Bronchial epithelial cell (primary cell): ENCODE measurements at regions not wholly inside any gene's neighbourhood (a gene's known extent, or its start where the extent isn't known, plus 50 kb on each side); places are given as distances from the start of the nearest gene placed in this dataset.

Source experiments
- DNase-seq: peaks from one replicate; pipeline ENCODE4 v3.0.0-alpha.2; 2010; ENCODE audit warnings: low read depth
- FAIRE-seq: peaks from 2 replicates; lab custom pipeline; 2011; peaks lifted over from hg19 to GRCh38; lab: Jason Lieb, UNC
- H3K27me3 ChIP-seq: 2 replicates; pipeline ENCODE4 v1.5.1; 2011; ENCODE audit warnings: low read length; ENCODE audit not compliant: control insufficient read depth, insufficient read depth
- H3K36me3 ChIP-seq: 2 replicates; pipeline ENCODE4 v1.5.1; 2011; ENCODE audit warnings: low read length; ENCODE audit not compliant: control insufficient read depth, insufficient read depth
- H3K4me3 ChIP-seq: 2 replicates; pipeline ENCODE4 v1.5.1; 2011; ENCODE audit warnings: mild to moderate bottlenecking, low read depth, low read length, control low read depth
- TF ChIP-seq, protein P1 (sequence below): IDR thresholded peaks from 2 replicates; pipeline ENCODE4 v1.5.1; 2011; ENCODE audit warnings: mild to moderate bottlenecking, moderate library complexity, low read length, control low read depth, inconsistent platforms; ENCODE audit not compliant: insufficient read depth, severe bottlenecking

DNA sequence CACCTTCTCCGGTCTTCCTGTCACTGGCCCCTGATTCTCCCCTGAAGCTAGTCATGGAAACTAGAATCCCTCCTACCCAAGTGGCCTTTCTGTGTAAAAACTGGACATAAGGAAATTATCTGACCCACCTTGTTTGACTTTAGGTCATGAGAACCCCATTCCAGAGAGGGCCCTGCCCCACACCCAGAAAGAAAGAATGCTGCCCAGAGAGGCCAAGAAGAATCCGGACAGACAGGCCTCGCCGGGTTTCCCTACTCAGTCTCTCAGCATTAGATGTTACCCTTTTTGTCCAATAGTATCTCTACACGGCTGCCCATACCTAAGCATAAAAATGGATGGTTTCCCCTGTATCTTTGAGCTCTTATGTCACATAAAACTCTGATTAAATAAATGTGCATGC is 83.3 kb upstream of the HELT start:
- Histone ChIP-seq H3K4me3 (no peak overlapping the region), H3K36me3 (no peaks in the 10 kb centered on the region), H3K27me3 (no peaks in the 10 kb centered on the region)
- no peak for FAIRE-seq
- no peak for DNase-seq
- TF ChIP-seq, protein P1, sequence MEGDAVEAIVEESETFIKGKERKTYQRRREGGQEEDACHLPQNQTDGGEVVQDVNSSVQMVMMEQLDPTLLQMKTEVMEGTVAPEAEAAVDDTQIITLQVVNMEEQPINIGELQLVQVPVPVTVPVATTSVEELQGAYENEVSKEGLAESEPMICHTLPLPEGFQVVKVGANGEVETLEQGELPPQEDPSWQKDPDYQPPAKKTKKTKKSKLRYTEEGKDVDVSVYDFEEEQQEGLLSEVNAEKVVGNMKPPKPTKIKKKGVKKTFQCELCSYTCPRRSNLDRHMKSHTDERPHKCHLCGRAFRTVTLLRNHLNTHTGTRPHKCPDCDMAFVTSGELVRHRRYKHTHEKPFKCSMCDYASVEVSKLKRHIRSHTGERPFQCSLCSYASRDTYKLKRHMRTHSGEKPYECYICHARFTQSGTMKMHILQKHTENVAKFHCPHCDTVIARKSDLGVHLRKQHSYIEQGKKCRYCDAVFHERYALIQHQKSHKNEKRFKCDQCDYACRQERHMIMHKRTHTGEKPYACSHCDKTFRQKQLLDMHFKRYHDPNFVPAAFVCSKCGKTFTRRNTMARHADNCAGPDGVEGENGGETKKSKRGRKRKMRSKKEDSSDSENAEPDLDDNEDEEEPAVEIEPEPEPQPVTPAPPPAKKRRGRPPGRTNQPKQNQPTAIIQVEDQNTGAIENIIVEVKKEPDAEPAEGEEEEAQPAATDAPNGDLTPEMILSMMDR = no peak

DNA sequence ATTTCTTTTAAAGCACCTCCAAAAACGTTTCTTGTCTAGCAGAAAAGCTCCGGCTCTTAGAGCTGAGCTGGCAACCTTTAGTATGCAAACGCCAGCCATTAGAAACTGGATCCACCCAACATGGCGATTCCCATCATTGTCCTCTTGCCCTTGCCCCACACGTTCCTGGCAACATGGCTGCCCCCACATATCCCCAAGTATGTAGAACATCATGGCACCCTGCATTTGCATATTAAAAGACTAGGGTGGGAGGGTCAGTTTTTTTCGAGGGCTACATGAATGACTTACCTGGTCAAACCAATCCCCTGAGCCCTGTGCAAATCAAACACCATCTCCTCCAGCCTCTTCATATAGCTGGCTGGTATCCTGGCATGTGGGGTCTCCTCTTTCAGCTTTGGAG is 82.2 kb upstream of the HELT start:
- FAIRE-seq (no peak), DNase-seq (no peak)
- no peaks in the 10 kb centered on the region for H3K27me3 ChIP-seq
- TF ChIP-seq, protein P1 = no peak
- no peaks in the 10 kb centered on the region for H3K36me3 ChIP-seq
- no peak overlapping the region for H3K4me3 ChIP-seq

DNA sequence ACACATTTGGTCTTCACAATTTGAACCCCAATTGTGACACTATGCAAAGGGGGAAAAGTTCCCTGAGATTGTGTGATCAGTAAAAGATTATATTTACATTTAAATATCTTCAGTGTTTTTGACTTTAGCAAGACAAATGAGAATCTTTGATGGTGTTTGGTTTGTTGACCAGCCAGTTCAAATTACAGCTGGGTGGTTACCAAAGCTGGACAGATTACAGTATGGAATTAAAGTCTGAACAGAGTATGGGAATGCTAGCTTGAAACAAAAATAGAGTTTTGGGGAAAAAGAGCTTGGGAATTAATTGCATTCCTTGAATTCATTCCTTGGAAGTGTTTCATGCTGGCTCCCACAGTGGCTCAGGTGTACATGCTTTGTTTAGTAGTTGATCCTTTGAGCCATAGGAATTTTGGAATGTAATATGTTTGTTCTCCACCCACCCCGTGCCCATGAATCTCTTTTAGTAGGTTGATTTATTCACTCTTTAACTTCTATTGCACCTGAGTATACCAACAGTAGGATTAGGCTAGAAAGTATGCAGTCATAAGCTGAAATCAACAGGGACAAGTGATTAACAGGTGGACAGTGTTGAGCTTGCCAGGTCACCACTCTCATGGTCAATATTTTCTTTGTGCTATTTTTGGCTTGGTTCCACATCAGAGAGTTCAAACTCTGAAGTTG is 81.1 kb upstream of the HELT start:
- DNase-seq (no peak), FAIRE-seq (no peak)
- TF ChIP-seq, protein P1 = no peak
- no peaks in the 10 kb centered on the region for H3K36me3 ChIP-seq
- H3K27me3 ChIP-seq = no peaks in the 10 kb centered on the region
- no peak overlapping the region for H3K4me3 ChIP-seq

DNA sequence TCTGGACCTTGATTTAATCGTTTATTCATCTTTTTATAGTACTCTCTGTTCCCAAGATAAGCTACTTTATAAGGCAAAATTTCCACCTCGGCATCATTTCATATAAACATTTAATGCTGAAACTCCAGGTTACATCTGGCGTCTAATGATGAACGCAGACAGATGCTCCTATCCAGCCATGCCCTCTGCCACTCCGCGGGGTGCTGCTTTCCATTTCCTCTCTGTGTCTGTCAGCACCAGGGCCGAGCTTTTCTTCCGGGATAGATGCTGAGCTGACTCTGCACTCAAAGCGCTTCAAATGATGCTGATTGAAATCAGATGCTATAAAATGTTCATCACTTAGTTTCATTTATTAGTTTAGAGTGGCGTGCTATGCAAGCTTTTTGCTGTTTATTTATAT is 80.5 kb upstream of the HELT start:
- TF ChIP-seq, protein P1 = no peak
- Histone ChIP-seq H3K36me3 (no peaks in the 10 kb centered on the region), H3K27me3 (no peaks in the 10 kb centered on the region), H3K4me3 (no peak overlapping the region)
- DNase-seq = no peak
- no peak for FAIRE-seq

DNA sequence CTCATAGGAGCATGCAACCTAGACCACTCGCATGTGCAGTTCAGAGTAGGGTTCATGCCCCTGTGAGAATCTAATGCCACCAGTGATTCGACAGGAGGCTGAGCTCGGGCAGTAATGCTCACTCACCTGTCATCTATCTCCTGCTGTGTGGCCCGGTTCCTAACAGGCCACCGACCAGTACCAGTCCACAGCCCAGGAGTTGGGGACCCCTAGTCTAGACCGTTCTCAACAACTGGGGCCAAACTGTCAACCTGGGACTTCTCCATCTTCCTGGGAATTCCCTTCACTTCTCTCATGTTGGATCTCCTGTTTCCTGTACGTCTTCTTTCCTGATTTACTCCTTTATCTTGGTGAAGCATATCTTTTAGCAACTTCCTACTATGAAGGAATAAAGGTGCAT is 79.4 kb upstream of the HELT start:
- TF ChIP-seq, protein P1 = no peak
- Histone ChIP-seq H3K4me3 (no peak overlapping the region), H3K27me3 (no peaks in the 10 kb centered on the region), H3K36me3 (no peaks in the 10 kb centered on the region)
- FAIRE-seq (no peak), DNase-seq (no peak)

DNA sequence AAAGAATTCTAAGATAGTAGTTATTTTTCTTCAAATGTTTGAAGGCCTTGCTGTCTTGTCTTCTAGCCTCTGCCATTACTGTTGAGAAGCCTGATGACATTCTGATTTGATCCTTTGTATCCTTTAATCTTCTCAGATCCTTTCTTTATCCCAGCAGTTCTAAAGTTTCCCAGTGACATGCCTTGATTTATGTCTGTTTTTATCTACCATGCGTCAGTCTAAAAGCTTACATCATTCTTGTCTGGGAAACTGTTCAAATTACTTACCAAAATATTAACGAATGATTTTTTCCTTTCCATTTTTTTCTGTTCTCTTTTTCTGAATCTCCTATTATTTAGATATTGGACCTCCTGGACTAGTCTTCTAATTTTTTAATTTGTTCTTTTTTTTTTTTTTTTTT is 78.3 kb upstream of the HELT start:
- TF ChIP-seq, protein P1 = no peak
- FAIRE-seq (no peak), DNase-seq (no peak)
- Histone ChIP-seq H3K36me3 (no peaks in the 10 kb centered on the region), H3K27me3 (no peaks in the 10 kb centered on the region), H3K4me3 (no peak overlapping the region)
